Vagina (tissue), 2 donors: ENCODE measurements at regions not wholly inside any gene's neighbourhood (a gene's known extent, or its start where the extent isn't known, plus 50 kb on each side); places are given as distances from the start of the nearest gene placed in this dataset.

Source experiments
- POLR2A ChIP-seq, 2 donors: fragments of 450-650 bp; IDR thresholded peaks; one replicate each; pipeline ENCODE4 v1.6.1; 2017; ENCODE audit warnings: antibody characterized with exemption in 2 of 2, mild to moderate bottlenecking in 2 of 2, moderate library complexity in 2 of 2
- POLR2AphosphoS5 ChIP-seq, 2 donors: sonication (generic); formaldehyde crosslinking; IDR thresholded peaks; one replicate each; pipeline ENCODE4 v1.9.0; 2017; ENCODE audit warnings: antibody characterized with exemption in 2 of 2, mild to moderate bottlenecking in 2 of 2, low read depth in 1 of 2; ENCODE audit not compliant: insufficient read depth in 1 of 2
- TF ChIP-seq, protein P1 (sequence below), 3 experiments: fragments of 450-650 bp in 2 of 3; fragments of 200-600 bp in 1 of 3; sonication (generic) in 1 of 3; IDR thresholded peaks; one replicate each; pipeline ENCODE4 v1.5.1; 2017 to 2019; ENCODE audit warnings: antibody characterized with exemption in 3 of 3, mild to moderate bottlenecking in 2 of 3, moderate library complexity in 2 of 3

DNA sequence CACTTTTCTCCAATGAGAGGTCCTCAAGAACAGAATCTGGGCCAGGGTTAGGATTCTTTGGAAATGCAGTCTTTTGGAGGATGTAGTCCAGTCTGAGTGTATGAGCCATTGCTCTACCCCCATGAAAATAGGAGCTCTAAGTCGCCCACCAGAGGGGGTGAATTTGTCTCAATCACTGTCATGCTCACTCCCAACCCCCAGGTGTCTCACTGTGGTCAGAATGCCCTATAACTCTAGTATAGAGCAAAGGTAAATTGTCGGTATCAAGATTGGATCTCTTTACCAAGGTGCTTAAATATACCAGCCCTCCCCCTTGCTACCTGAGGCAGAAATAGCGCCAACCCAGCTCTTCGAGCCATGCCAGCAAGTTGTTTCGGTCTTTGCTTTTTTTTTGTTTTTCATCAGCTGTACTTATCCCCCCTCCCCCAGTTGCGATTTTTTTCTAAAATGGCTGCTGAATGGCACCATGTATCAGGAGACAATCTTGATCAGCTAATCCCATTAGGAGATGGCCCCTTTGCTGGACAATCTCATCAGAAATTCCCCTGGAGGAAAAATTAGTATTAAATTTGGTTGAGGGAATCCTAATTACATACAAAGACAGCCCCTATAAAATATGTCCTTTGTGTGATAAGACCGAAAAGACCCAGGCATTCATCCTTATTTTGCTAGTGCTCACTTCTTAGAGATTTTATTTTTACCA lies 130.7 kb downstream of the EBLN2 start:
- TF ChIP-seq, protein P1, sequence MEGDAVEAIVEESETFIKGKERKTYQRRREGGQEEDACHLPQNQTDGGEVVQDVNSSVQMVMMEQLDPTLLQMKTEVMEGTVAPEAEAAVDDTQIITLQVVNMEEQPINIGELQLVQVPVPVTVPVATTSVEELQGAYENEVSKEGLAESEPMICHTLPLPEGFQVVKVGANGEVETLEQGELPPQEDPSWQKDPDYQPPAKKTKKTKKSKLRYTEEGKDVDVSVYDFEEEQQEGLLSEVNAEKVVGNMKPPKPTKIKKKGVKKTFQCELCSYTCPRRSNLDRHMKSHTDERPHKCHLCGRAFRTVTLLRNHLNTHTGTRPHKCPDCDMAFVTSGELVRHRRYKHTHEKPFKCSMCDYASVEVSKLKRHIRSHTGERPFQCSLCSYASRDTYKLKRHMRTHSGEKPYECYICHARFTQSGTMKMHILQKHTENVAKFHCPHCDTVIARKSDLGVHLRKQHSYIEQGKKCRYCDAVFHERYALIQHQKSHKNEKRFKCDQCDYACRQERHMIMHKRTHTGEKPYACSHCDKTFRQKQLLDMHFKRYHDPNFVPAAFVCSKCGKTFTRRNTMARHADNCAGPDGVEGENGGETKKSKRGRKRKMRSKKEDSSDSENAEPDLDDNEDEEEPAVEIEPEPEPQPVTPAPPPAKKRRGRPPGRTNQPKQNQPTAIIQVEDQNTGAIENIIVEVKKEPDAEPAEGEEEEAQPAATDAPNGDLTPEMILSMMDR (IDR thresholded peaks at IDR 0.05): no peak
- TF ChIP-seq POLR2A (IDR thresholded peaks at IDR 0.05): no peak
- no peak for TF ChIP-seq POLR2AphosphoS5 (IDR thresholded peaks at IDR 0.05; ENCODE audit: insufficient read depth in 1 of 2, low read depth in 1 of 2)
